SK-N-SH treated with all-trans-retinoic acid at 6 μM for 48 hours (cell line): ENCODE measurements at regions not wholly inside any gene's neighbourhood (a gene's known extent, or its start where the extent isn't known, plus 50 kb on each side); places are given as distances from the start of the nearest gene placed in this dataset.

ENCODE experiments used
- ATAC-seq: fragments of 200-7000 bp; cut with Tn5 transposase; 3 replicates; pipeline ENCODE4 v1.9.1; 2020; ENCODE audit warnings: mild to moderate bottlenecking, moderate library complexity
- BACH2 ChIP-seq: fragments of 250-450 bp; sonication (Bioruptor Pico); IDR thresholded peaks from 2 replicates; pipeline ENCODE4 v1.9.0; 2021; ENCODE audit warnings: mild to moderate bottlenecking, borderline replicate concordance
- CREB5 ChIP-seq: fragments of 250-450 bp; sonication (Bioruptor Pico); IDR thresholded peaks from 2 replicates; pipeline ENCODE4 v1.5.1; 2020; ENCODE audit warnings: low read depth, mild to moderate bottlenecking, moderate library complexity
- ESRRG ChIP-seq: fragments of 250-450 bp; sonication (Bioruptor Pico); IDR thresholded peaks from 2 replicates; pipeline ENCODE4 v1.6.1; 2021; ENCODE audit warnings: mild to moderate bottlenecking
- PATZ1 ChIP-seq: fragments of 250-450 bp; sonication (Bioruptor Pico); IDR thresholded peaks from 2 replicates; pipeline ENCODE4 v1.8.0; 2020; ENCODE audit warnings: mild to moderate bottlenecking, moderate library complexity, borderline replicate concordance
- POU6F1 ChIP-seq: fragments of 250-450 bp; sonication (Bioruptor Pico); IDR thresholded peaks from 2 replicates; pipeline ENCODE4 v1.8.0; 2021; ENCODE audit warnings: low read depth, mild to moderate bottlenecking, moderate library complexity, borderline replicate concordance
- PPARA ChIP-seq: fragments of 250-450 bp; sonication (Bioruptor Pico); IDR thresholded peaks from 2 replicates; pipeline ENCODE4 v1.5.0; 2020; ENCODE audit warnings: mild to moderate bottlenecking, borderline replicate concordance
- RARB ChIP-seq: fragments of 250-450 bp; sonication (Bioruptor Pico); IDR thresholded peaks from 2 replicates; pipeline ENCODE4 v1.8.0; 2021; ENCODE audit warnings: mild to moderate bottlenecking, moderate library complexity
- TCF4 ChIP-seq: fragments of 250-450 bp; sonication (Bioruptor Pico); IDR thresholded peaks from 2 replicates; pipeline ENCODE4 v1.8.0; 2021; ENCODE audit warnings: mild to moderate bottlenecking, moderate library complexity, borderline replicate concordance
- TSHZ2 ChIP-seq: fragments of 250-450 bp; sonication (Bioruptor Pico); IDR thresholded peaks from 2 replicates; pipeline ENCODE4 v1.5.0; 2020; ENCODE audit warnings: mild to moderate bottlenecking, moderate library complexity
- ZNF565 ChIP-seq: fragments of 450-650 bp; formaldehyde crosslinking; conservative IDR thresholded peaks from 2 replicates; pipeline ENCODE4 v1.5.0; 2020; ENCODE audit warnings: low read depth, mild to moderate bottlenecking, moderate library complexity
- ZNF70 ChIP-seq: fragments of 450-650 bp; formaldehyde crosslinking; IDR thresholded peaks from 2 replicates; pipeline ENCODE4 v1.5.0; 2020; ENCODE audit warnings: mild to moderate bottlenecking, moderate library complexity
- ZNF8 ChIP-seq: fragments of 450-650 bp; formaldehyde crosslinking; IDR thresholded peaks from 2 replicates; pipeline ENCODE4 v1.5.0; 2020; ENCODE audit warnings: mild to moderate bottlenecking, moderate library complexity

- no peak for TF ChIP-seq PATZ1
These were observed 98.6 kb upstream of the NCK2 start (continued) for GRCh38 chr2:105645938-105646773.

- no peak for TF ChIP-seq RARB (CRISPR knock-in tag)
- no peak for TF ChIP-seq TSHZ2 (CRISPR knock-in tag)
- TF ChIP-seq ZNF565 (CRISPR knock-in tag) = no peak
- TF ChIP-seq ZNF70 (CRISPR knock-in tag) = no peak
- TF ChIP-seq, all 23 proteins: peak for 0
- ATAC-seq = no peak
These were observed 99.4 kb upstream of the NCK2 start for GRCh38 chr2:105645031-105645937.

GRCh38 chr2:105644174-105644980 lies 100.3 kb upstream of the NCK2 start:
- TF ChIP-seq POU6F1 (CRISPR knock-in tag) = no peak
- no peak for TF ChIP-seq PPARA
- TF ChIP-seq CREB5 (CRISPR knock-in tag) = no peak
- TF ChIP-seq TCF4 = no peak
- TF ChIP-seq BACH2 = no peak
- no peak for TF ChIP-seq TSHZ2 (CRISPR knock-in tag)
- TF ChIP-seq ESRRG = no peak
- no peak for TF ChIP-seq ZNF8 (CRISPR knock-in tag)
- no peak for ATAC-seq
